HS-27A (cell line): ENCODE measurements at regions not wholly inside any gene's neighbourhood (a gene's known extent, or its start where the extent isn't known, plus 50 kb on each side); places are given as distances from the start of the nearest gene placed in this dataset.
"Not testable (repeated sequence)": the region's sequence is repeated elsewhere in the genome, so short reads cannot be mapped to it uniquely, and the experiment has no call there.

Source experiments
- DNase-seq: peaks from one replicate; pipeline ENCODE4 v3.0.0-alpha.2; 2012; ENCODE audit warnings: low read depth, missing footprints

GRCh38 chr2:219832904-219833303 is 205.5 kb downstream of the SLC4A3 start:
- no peak for DNase-seq

- no peak for DNase-seq
These were observed 208.1 kb downstream of the SLC4A3 start for GRCh38 chr2:219835493-219835892.

GRCh38 chr2:219836647-219837177 is 209.3 kb downstream of the SLC4A3 start:
- no peak for DNase-seq

- no peak for DNase-seq
These were observed 217.1 kb downstream of the SLC4A3 start for GRCh38 chr2:219844401-219845091.

DNA sequence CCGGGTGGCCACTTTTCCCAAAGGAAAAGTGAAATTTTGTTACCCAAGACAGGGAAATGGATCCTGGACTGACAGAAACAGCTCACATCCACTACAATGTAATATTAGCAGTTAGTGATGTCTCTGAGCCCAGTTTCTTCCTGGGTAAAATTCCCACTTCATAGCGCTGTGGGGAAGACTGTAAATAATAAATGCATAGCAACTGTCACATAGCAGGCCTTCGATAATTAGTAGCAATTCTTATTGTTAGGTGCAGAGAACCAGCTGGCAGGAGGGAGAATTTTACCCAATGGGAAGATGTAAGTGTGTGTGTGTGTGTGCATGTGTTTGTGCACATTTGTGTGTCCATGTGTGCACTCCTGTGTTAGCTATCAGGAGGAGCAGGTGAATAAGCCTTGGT is 221.5 kb downstream of the SLC4A3 start:
- no peak for DNase-seq

GRCh38 chr2:219851169-219851568 is 223.7 kb downstream of the SLC4A3 start:
- no peak for DNase-seq

GRCh38 chr2:219851801-219852481 is 224.5 kb downstream of the SLC4A3 start:
- DNase-seq, result no peak

GRCh38 chr2:219852626-219853025 is 225.2 kb downstream of the SLC4A3 start:
- DNase-seq, result no peak

GRCh38 chr2:219856602-219857001 is 229.2 kb downstream of the SLC4A3 start:
- DNase-seq, result no peak

GRCh38 chr2:219857751-219858150 is 230.3 kb downstream of the SLC4A3 start:
- DNase-seq, result no peak

DNA sequence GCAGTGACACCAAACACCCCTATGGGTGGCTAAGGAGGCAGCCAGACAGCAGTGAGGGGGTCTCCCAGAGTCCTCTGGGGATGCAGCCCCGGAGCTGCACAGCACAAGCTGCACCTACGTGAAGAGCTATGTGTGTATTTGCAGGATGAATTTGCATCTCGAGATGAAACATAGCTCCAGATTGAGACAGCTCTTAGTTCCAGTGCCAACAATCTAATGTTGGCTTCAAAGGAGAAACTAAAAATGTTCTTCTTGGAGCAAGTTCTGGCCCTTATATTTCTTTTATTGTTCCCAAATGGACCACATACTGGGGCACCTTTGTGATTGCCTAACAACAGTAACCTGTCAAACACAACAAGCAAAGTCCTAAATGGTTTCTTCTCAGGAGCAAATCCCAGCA is 233.9 kb downstream of the SLC4A3 start:
- no peak for DNase-seq

DNA sequence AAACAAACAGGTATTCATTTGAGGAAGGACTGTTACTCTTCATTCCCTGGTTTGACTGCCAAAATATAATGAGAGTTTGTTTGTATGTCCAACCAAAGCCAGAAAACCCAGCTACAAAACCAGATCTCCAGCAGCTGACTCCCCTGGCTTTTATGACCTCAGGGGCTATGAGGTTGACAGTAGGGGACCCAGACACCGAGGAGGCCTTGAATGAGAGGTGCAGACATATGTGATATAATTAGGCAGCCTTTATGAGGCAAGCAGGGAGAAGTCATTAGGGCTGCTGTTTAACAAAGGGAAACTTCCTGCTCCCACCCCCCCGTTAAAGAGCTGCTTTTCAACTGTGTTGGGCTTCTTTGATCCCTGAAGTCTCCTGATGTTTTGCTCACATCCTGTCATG is 236.7 kb downstream of the SLC4A3 start:
- DNase-seq, result no peak

DNA sequence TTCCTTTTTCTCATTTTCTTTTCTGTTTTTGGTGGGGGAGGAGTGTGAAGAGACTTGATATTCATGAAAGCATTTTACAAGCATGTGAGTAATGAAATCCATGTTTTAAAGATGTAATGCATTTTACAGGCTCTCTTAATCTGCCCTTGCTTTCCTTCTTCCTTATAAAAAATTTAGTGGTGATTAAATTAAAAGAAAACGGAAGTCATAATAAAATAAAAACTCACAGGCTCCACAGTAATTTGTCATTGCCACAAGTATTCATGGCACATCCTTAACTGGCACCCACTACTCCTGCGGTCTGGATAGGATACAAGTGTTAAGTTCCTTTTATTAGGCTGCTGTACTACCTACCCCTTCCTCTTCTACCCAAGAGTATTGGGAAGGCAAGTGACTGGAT is 241.2 kb downstream of the SLC4A3 start:
- no peak for DNase-seq

DNA sequence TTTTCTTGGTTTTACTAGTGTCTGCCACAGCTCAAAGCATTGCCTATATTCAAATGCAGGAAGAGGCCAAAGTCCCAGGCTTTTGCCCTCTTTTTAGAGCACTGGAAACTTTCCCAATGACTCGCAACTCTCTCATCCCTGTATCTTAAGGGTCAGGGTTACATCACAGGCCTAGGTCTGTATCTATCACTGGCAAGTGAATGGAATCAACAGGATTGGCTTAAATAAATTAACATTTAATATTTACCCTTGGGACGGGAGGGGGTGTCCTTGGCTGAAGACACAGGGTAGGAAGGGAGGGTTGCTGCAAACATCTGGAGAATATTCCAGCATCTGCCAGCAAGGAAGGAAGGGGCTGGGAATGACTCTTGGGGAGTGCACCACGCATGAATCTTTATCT is 242.6 kb downstream of the SLC4A3 start:
- no peak for DNase-seq

GRCh38 chr2:219871351-219871750 is 243.9 kb downstream of the SLC4A3 start:
- no peak for DNase-seq

DNA sequence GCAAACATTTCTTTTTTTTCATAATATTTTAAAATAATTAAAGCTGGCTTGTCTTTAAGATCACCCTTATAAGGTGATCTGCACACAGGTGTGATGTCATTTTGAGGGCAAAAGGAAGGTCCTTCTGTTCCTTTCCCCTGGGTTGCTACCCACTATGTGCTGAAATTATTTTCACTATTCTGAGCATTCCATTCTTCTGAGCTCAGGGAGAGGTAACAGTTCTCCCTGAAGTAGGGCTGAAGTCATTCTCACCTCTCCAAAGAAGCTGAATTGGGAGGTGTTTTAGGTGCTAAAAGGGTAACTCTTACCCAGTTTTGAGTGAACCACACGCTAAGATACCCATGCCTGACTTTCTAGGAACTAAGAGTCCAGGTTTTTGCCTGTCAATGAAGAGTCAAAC is 247.6 kb downstream of the SLC4A3 start:
- no peak for DNase-seq

DNA sequence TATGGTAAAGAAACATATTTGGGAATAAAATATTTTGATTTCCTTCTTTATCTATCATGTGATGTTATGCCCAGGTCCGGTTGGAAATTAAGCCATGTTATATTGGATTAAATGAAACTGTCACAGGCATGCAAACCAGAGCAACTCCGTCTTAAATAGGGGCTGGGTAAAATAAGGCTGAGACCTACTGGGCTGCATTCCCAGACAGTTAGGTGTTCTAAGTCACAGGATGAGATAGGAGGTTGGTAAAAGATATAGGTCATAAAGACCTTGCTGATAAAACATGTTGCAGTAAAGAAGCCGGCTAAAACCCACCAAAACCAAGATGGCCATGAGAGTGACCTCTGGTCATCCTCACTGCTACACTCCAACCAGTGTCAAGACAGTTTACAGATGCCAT is 248.6 kb downstream of the SLC4A3 start:
- DNase-seq, result not testable (repeated sequence)

- DNase-seq, result no peak
These were observed 249.5 kb downstream of the SLC4A3 start for GRCh38 chr2:219876931-219877330.

DNA sequence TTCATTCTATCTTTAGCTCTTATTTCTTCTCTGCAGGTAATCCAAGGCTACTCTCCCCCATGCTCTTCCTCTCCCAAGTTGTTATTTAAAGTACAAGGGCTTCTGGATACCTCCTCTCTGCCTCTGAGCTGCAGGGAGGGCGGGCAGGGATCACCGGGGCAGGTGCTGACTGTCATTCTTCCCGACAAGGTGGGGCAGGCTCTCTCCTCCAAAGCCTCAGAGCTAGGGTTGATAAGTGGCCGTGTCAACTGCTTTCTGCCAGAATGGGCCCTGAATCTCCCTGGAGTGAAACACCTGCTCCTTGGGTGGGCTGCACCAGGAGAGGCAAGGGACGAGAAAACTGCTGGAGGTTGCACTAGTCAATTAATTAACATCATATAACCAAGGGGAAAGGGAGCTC is 250.3 kb downstream of the SLC4A3 start:
- DNase-seq, result no peak

DNA sequence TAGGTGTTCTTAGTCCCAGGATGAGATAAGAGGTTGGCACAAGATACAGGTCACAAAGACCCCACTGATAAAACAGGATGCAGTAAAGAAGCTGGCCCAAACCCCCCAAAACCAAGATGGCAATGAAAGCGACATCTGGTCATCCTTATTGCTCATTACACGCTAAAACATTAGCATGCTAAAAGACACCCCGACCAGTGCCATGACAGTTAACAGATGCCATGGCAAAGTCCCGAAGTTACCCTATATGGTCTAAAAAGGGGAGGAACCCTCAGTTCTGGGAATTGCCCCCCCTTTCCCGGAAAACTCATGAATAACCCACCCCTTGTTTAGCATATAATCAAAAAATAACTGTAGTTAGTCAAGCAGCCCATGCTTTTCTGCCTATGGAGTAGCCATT is 251.1 kb downstream of the SLC4A3 start:
- no peak for DNase-seq

DNA sequence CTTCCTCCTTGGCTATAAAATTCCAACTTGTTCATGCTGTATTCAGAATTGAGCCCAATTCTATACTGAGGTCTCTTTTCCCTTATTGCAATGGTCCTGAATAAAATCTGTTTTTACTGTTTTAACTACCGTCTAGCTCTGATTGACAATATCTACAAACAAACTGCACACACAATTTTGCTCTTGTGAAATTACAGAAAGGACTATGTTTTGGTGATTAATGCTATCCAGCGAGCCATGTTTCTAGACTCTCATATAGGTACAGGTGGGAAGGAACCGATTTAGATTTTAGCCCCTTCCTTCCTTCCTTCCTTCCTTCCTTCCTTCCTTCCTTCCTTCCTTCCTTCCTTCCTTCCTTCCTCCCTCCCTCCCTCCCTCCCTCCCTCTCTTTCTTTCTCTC is 254.4 kb downstream of the SLC4A3 start:
- DNase-seq, result no peak

- no peak for DNase-seq
These were observed 259.2 kb downstream of the SLC4A3 start for GRCh38 chr2:219886615-219887014.

- DNase-seq, result no peak
These were observed 260.4 kb downstream of the SLC4A3 start for GRCh38 chr2:219887870-219888269.

GRCh38 chr2:219893541-219893940 is 266.1 kb downstream of the SLC4A3 start:
- no peak for DNase-seq
